GM23338 (cell line): ENCODE measurements at regions not wholly inside any gene's neighbourhood (a gene's known extent, or its start where the extent isn't known, plus 50 kb on each side); places are given as distances from the start of the nearest gene placed in this dataset.

Source experiments
- ATAC-seq: fragments of 200-7000 bp; cut with Tn5 transposase; 3 replicates; pipeline ENCODE4 v1.9.1; 2020
- DNase-seq: peaks from one replicate; pipeline ENCODE4 v3.0.0-alpha.2; 2015; ENCODE audit warnings: low spot score
- H2AFZ ChIP-seq: fragments of 200-600 bp; sonication (generic); 2 replicates; pipeline ENCODE4 v1.8.0; 2016; ENCODE audit warnings: antibody characterized with exemption, mild to moderate bottlenecking, moderate library complexity
- H3F3A ChIP-seq: fragments of 200-600 bp; sonication (generic); replicated peaks from 2 replicates; pipeline ENCODE4 v1.8.0; 2017; ENCODE audit warnings: antibody characterized with exemption, mixed run types, low read depth
- H3K27ac ChIP-seq: fragments of 200-600 bp; sonication (generic); 2 replicates; pipeline ENCODE4 v1.6.1; 2016; ENCODE audit warnings: low read depth
- H3K27me3 ChIP-seq: fragments of 200-600 bp; sonication (generic); 2 replicates; pipeline ENCODE4 v1.8.0; 2016; ENCODE audit warnings: mild to moderate bottlenecking, mixed run types, moderate library complexity; ENCODE audit not compliant: insufficient read depth
- H3K36me3 ChIP-seq: fragments of 200-600 bp; sonication (generic); 2 replicates; pipeline ENCODE4 v1.8.0; 2016; ENCODE audit warnings: mild to moderate bottlenecking; ENCODE audit not compliant: insufficient read depth
- H3K4me1 ChIP-seq: fragments of 200-600 bp; sonication (generic); 2 replicates; pipeline ENCODE4 v1.8.0; 2016; ENCODE audit warnings: mild to moderate bottlenecking, moderate library complexity; ENCODE audit not compliant: insufficient read depth
- H3K4me2 ChIP-seq: fragments of 200-600 bp; sonication (generic); 2 replicates; pipeline ENCODE4 v1.7.1; 2017; ENCODE audit warnings: mixed run types
- H3K4me3 ChIP-seq: fragments of 200-600 bp; sonication (generic); 2 replicates; pipeline ENCODE4 v1.6.1; 2016; ENCODE audit warnings: mixed run types
- H3K79me2 ChIP-seq: fragments of 200-600 bp; sonication (generic); replicated peaks from 2 replicates; pipeline ENCODE4 v1.8.0; 2017; ENCODE audit warnings: mild to moderate bottlenecking; ENCODE audit not compliant: insufficient read depth
- H3K9me2 ChIP-seq: fragments of 200-600 bp; sonication (generic); 2 replicates; pipeline ENCODE4 v1.8.0; 2017; ENCODE audit not compliant: insufficient read depth
- H4K20me1 ChIP-seq: fragments of 200-600 bp; sonication (generic); replicated peaks from 2 replicates; pipeline ENCODE4 v1.8.0; 2017; ENCODE audit warnings: mild to moderate bottlenecking; ENCODE audit not compliant: insufficient read depth
- H3K27ac Mint-ChIP-seq: 2 replicates; pipeline ENCODE4 v1.8.0; 2020; ENCODE audit warnings: inconsistent platforms, mild to moderate bottlenecking, moderate library complexity, mixed read lengths
- H3K27me3 Mint-ChIP-seq: 3 replicates; pipeline ENCODE4 v1.8.0; 2022; ENCODE audit warnings: low read depth, mild to moderate bottlenecking, moderate library complexity, mixed read lengths, inconsistent platforms; ENCODE audit not compliant: insufficient read depth, poor library complexity
- H3K36me3 Mint-ChIP-seq: 3 replicates; pipeline ENCODE4 v1.8.0; 2021; ENCODE audit warnings: low read depth, mild to moderate bottlenecking, inconsistent platforms, moderate library complexity, mixed read lengths
- H3K4me1 Mint-ChIP-seq: 3 replicates; pipeline ENCODE4 v1.8.0; 2020; ENCODE audit warnings: mild to moderate bottlenecking, inconsistent platforms, mixed read lengths
- H3K4me3 Mint-ChIP-seq: 3 replicates; pipeline ENCODE4 v1.8.0; 2021; ENCODE audit warnings: moderate library complexity, mild to moderate bottlenecking, inconsistent platforms, mixed read lengths
- H3K9me3 Mint-ChIP-seq: 3 replicates; pipeline ENCODE4 v1.8.0; 2020; ENCODE audit warnings: moderate library complexity, mild to moderate bottlenecking, inconsistent platforms, mixed read lengths
- EZH2 ChIP-seq: fragments of 200-600 bp; sonication (generic); IDR thresholded peaks from one replicate; pipeline ENCODE4 v1.8.0; 2017; ENCODE audit warnings: antibody characterized with exemption, mild to moderate bottlenecking, low read depth; ENCODE audit not compliant: unreplicated experiment
- EZH2phosphoT487 ChIP-seq: fragments of 200-600 bp; sonication (generic); IDR thresholded peaks from one replicate; pipeline ENCODE4 v1.8.1; 2018; ENCODE audit warnings: antibody characterized with exemption; ENCODE audit not compliant: unreplicated experiment
- STAT1 ChIP-seq: IDR thresholded peaks from one replicate; pipeline ENCODE4 v1.6.1; 2016; ENCODE audit warnings: antibody characterized with exemption; ENCODE audit not compliant: unreplicated experiment
- ZNF114 ChIP-seq: fragments of 250-450 bp; sonication (Bioruptor Pico); IDR thresholded peaks from 2 replicates; pipeline ENCODE4 v1.5.0; 2020; ENCODE audit warnings: mild to moderate bottlenecking, moderate library complexity
- ZNF331 ChIP-seq: fragments of 250-450 bp; sonication (Bioruptor Pico); IDR thresholded peaks from 2 replicates; pipeline ENCODE4 v1.5.0; 2020; ENCODE audit warnings: low read depth, mild to moderate bottlenecking, moderate library complexity
- TF ChIP-seq, protein P1 (sequence below): IDR thresholded peaks from 2 replicates; pipeline ENCODE4 v1.6.1; 2016; ENCODE audit warnings: antibody characterized with exemption
- TF ChIP-seq, protein P2 (sequence below), 2 experiments: fragments of 200-600 bp in 1 of 2; sonication (generic) in 1 of 2; conservative IDR thresholded peaks; 2 replicates each; pipeline versions ENCODE4 v1.5.1 to v1.6.1; 2016 to 2017; ENCODE audit warnings: antibody characterized with exemption in 2 of 2, low read depth in 2 of 2, mild to moderate bottlenecking in 2 of 2, moderate library complexity in 1 of 2
- TF ChIP-seq, protein P3 (sequence below): fragments of 250-450 bp; sonication (Bioruptor Pico); IDR thresholded peaks from 2 replicates; pipeline ENCODE4 v1.5.0; 2020; ENCODE audit warnings: mild to moderate bottlenecking, moderate library complexity
- TF ChIP-seq, protein P4 (sequence below): IDR thresholded peaks from one replicate; pipeline ENCODE4 v1.6.1; 2018; ENCODE audit warnings: antibody characterized with exemption; ENCODE audit not compliant: unreplicated experiment

DNA sequence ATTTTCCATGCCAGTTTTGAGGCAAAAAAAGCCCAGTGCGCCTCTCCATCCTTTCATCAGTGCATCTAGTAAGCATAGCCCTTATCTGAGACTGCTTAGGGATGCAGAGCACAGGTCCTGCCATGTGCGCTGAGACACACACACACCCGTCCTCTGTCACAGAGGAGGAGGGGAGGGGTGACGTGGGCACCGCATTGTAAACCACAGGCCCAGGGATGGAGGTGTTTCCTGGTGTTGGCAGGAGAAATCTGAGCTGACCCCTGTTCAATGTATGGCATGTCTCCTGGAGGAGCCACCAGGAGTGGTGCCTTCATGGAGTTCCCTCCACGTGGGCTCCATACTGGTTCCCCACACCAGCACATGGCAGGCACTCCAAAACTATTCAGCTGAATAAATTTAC lies 65.8 kb upstream of the HELT start:
- Mint-ChIP-seq H3K4me1 (no peaks in the 10 kb centered on the region), H3K27me3 (peaks cover 8% of the 10 kb centered on the region), H3K4me3 (no peak overlapping the region), H3K36me3 (no peaks in the 10 kb centered on the region), H3K9me3 (no peaks in the 10 kb centered on the region), H3K27ac (no peak overlapping the region)
- Histone ChIP-seq H3K4me2 (no peak overlapping the region), H4K20me1 (no peaks in the 10 kb centered on the region), H3K27me3 (no peaks in the 10 kb centered on the region), H2AFZ (no peak overlapping the region), H3K4me1 (no peaks in the 10 kb centered on the region), H3K27ac (no peak overlapping the region), H3K79me2 (no peaks in the 10 kb centered on the region), H3K4me3 (no peak overlapping the region), H3K9me2 (0 out of 2 replicates have a peak, but pooled peaks cover 3% of the 10 kb centered on the region), H3F3A (no peaks in the 10 kb centered on the region), H3K36me3 (no peaks in the 10 kb centered on the region)
- no peak for DNase-seq
- no peak for ATAC-seq
- no peak for TF ChIP-seq STAT1
- TF ChIP-seq, protein P1, sequence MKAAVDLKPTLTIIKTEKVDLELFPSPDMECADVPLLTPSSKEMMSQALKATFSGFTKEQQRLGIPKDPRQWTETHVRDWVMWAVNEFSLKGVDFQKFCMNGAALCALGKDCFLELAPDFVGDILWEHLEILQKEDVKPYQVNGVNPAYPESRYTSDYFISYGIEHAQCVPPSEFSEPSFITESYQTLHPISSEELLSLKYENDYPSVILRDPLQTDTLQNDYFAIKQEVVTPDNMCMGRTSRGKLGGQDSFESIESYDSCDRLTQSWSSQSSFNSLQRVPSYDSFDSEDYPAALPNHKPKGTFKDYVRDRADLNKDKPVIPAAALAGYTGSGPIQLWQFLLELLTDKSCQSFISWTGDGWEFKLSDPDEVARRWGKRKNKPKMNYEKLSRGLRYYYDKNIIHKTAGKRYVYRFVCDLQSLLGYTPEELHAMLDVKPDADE = no peak
- TF ChIP-seq ZNF114 (CRISPR knock-in tag) = no peak
- TF ChIP-seq ZNF331 (CRISPR knock-in tag) = no peak
- TF ChIP-seq EZH2 = no peak
- TF ChIP-seq, protein P2, sequence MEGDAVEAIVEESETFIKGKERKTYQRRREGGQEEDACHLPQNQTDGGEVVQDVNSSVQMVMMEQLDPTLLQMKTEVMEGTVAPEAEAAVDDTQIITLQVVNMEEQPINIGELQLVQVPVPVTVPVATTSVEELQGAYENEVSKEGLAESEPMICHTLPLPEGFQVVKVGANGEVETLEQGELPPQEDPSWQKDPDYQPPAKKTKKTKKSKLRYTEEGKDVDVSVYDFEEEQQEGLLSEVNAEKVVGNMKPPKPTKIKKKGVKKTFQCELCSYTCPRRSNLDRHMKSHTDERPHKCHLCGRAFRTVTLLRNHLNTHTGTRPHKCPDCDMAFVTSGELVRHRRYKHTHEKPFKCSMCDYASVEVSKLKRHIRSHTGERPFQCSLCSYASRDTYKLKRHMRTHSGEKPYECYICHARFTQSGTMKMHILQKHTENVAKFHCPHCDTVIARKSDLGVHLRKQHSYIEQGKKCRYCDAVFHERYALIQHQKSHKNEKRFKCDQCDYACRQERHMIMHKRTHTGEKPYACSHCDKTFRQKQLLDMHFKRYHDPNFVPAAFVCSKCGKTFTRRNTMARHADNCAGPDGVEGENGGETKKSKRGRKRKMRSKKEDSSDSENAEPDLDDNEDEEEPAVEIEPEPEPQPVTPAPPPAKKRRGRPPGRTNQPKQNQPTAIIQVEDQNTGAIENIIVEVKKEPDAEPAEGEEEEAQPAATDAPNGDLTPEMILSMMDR (conservative IDR thresholded peaks at IDR 0.05; ENCODE audit: low read depth in 2 of 2) = no peak
- no peak for TF ChIP-seq EZH2phosphoT487
- TF ChIP-seq, protein P3, sequence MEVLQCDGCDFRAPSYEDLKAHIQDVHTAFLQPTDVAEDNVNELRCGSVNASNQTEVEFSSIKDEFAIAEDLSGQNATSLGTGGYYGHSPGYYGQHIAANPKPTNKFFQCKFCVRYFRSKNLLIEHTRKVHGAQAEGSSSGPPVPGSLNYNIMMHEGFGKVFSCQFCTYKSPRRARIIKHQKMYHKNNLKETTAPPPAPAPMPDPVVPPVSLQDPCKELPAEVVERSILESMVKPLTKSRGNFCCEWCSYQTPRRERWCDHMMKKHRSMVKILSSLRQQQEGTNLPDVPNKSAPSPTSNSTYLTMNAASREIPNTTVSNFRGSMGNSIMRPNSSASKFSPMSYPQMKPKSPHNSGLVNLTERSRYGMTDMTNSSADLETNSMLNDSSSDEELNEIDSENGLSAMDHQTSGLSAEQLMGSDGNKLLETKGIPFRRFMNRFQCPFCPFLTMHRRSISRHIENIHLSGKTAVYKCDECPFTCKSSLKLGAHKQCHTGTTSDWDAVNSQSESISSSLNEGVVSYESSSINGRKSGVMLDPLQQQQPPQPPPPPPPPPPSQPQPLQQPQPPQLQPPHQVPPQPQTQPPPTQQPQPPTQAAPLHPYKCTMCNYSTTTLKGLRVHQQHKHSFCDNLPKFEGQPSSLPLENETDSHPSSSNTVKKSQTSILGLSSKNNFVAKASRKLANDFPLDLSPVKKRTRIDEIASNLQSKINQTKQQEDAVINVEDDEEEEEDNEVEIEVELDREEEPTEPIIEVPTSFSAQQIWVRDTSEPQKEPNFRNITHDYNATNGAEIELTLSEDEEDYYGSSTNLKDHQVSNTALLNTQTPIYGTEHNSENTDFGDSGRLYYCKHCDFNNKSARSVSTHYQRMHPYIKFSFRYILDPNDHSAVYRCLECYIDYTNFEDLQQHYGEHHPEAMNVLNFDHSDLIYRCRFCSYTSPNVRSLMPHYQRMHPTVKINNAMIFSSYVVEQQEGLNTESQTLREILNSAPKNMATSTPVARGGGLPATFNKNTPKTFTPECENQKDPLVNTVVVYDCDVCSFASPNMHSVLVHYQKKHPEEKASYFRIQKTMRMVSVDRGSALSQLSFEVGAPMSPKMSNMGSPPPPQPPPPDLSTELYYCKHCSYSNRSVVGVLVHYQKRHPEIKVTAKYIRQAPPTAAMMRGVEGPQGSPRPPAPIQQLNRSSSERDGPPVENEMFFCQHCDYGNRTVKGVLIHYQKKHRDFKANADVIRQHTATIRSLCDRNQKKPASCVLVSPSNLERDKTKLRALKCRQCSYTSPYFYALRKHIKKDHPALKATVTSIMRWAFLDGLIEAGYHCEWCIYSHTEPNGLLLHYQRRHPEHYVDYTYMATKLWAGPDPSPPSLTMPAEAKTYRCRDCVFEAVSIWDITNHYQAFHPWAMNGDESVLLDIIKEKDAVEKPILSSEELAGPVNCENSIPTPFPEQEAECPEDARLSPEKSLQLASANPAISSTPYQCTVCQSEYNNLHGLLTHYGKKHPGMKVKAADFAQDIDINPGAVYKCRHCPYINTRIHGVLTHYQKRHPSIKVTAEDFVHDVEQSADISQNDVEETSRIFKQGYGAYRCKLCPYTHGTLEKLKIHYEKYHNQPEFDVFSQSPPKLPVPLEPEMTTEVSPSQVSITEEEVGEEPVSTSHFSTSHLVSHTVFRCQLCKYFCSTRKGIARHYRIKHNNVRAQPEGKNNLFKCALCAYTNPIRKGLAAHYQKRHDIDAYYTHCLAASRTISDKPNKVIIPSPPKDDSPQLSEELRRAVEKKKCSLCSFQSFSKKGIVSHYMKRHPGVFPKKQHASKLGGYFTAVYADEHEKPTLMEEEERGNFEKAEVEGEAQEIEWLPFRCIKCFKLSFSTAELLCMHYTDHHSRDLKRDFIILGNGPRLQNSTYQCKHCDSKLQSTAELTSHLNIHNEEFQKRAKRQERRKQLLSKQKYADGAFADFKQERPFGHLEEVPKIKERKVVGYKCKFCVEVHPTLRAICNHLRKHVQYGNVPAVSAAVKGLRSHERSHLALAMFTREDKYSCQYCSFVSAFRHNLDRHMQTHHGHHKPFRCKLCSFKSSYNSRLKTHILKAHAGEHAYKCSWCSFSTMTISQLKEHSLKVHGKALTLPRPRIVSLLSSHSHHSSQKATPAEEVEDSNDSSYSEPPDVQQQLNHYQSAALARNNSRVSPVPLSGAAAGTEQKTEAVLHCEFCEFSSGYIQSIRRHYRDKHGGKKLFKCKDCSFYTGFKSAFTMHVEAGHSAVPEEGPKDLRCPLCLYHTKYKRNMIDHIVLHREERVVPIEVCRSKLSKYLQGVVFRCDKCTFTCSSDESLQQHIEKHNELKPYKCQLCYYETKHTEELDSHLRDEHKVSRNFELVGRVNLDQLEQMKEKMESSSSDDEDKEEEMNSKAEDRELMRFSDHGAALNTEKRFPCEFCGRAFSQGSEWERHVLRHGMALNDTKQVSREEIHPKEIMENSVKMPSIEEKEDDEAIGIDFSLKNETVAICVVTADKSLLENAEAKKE = no peak
- TF ChIP-seq, protein P4, sequence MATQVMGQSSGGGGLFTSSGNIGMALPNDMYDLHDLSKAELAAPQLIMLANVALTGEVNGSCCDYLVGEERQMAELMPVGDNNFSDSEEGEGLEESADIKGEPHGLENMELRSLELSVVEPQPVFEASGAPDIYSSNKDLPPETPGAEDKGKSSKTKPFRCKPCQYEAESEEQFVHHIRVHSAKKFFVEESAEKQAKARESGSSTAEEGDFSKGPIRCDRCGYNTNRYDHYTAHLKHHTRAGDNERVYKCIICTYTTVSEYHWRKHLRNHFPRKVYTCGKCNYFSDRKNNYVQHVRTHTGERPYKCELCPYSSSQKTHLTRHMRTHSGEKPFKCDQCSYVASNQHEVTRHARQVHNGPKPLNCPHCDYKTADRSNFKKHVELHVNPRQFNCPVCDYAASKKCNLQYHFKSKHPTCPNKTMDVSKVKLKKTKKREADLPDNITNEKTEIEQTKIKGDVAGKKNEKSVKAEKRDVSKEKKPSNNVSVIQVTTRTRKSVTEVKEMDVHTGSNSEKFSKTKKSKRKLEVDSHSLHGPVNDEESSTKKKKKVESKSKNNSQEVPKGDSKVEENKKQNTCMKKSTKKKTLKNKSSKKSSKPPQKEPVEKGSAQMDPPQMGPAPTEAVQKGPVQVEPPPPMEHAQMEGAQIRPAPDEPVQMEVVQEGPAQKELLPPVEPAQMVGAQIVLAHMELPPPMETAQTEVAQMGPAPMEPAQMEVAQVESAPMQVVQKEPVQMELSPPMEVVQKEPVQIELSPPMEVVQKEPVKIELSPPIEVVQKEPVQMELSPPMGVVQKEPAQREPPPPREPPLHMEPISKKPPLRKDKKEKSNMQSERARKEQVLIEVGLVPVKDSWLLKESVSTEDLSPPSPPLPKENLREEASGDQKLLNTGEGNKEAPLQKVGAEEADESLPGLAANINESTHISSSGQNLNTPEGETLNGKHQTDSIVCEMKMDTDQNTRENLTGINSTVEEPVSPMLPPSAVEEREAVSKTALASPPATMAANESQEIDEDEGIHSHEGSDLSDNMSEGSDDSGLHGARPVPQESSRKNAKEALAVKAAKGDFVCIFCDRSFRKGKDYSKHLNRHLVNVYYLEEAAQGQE = no peak
